ENCODE measurements at regions not wholly inside any gene's neighbourhood (a gene's known extent, or its start where the extent isn't known, plus 50 kb on each side); places are given as distances from the start of the nearest gene placed in this dataset.

DNA sequence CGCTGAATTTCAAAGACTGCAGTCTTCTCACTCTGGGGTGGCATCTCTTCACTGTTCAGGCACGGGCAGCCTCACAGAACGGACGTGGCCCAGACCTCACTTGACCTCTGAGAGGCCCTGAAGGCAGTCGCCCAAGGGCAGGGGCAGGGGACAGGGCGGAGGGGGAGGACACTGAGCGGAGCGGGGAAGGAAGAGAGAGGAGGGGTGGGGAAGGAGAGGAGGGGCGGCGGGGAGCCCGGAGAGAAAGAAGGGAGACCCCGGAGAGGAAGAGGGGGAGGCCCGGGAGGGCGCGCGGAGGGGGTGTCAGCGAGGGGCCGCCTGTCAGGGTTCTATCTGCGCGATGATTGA, 58.7 kb upstream of the COMTD1 start:
- TF ChIP-seq, protein P1, sequence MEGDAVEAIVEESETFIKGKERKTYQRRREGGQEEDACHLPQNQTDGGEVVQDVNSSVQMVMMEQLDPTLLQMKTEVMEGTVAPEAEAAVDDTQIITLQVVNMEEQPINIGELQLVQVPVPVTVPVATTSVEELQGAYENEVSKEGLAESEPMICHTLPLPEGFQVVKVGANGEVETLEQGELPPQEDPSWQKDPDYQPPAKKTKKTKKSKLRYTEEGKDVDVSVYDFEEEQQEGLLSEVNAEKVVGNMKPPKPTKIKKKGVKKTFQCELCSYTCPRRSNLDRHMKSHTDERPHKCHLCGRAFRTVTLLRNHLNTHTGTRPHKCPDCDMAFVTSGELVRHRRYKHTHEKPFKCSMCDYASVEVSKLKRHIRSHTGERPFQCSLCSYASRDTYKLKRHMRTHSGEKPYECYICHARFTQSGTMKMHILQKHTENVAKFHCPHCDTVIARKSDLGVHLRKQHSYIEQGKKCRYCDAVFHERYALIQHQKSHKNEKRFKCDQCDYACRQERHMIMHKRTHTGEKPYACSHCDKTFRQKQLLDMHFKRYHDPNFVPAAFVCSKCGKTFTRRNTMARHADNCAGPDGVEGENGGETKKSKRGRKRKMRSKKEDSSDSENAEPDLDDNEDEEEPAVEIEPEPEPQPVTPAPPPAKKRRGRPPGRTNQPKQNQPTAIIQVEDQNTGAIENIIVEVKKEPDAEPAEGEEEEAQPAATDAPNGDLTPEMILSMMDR (IDR thresholded peaks at IDR 0.05; ENCODE audit: insufficient read depth, low read length, poor library complexity, severe bottlenecking), result no peak
- H3K36me3 ChIP-seq (ENCODE audit: control insufficient read depth, insufficient read depth, low read length), result no peaks in the 10 kb centered on the region
- peak overlapping the region; percentile 50 for H3K4me3 ChIP-seq (replicated peaks; ENCODE audit: low read depth, low read length)
- peaks cover 3% of the 10 kb centered on the region for H3K27me3 ChIP-seq (replicated peaks; ENCODE audit: control insufficient read depth, insufficient read depth, low read length)
- no peak for DNase-seq (ENCODE audit: extremely low read depth, insufficient read length)

DNA sequence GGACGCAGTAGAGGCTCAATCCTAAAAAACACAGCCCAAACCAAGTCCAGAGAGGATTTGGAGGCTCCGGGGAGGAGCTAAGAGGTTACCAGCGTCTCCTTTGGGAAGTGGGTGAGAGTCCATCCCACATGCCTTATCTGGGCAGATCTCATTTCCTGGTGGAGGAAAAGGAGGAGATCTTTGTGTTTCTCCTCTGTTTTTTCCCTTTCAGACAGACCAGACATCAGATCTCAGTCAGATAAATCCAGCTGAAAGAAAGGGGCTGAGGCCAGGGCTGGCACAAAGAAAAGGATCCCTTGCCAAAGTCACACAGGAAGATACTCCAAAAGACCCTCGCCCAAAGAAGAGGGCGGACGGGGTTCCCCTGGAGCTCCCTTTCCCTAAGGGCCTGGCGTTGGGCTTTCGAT, 58.3 kb upstream of the COMTD1 start:
- peaks cover 3% of the 10 kb centered on the region for H3K27me3 ChIP-seq (replicated peaks; ENCODE audit: control insufficient read depth, insufficient read depth, low read length)
- TF ChIP-seq, protein P1 (IDR thresholded peaks at IDR 0.05; ENCODE audit: insufficient read depth, low read length, poor library complexity, severe bottlenecking), result no peak
- no peak overlapping the region for H3K4me3 ChIP-seq (replicated peaks; ENCODE audit: low read depth, low read length)
- no peak for DNase-seq (ENCODE audit: extremely low read depth, insufficient read length)
- H3K36me3 ChIP-seq (ENCODE audit: control insufficient read depth, insufficient read depth, low read length), result no peaks in the 10 kb centered on the region

DNA sequence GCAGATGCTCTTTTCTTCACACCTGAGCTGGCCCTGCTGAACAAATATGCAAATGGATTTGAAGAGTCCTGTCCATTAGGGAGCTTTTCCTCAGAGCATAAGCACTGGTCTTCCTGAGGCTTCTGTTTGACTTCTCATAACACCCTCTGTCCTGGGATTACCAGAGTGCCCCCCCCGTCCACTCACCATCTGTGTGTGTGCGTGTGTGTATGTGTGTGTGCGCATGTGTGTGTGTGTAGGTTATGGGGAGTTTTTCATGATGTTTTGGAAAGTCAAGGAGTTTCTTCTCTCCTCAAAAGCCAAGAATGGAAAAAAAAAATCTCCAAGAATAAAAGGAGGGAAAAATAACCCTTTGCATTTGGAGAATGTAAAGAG, 57.7 kb upstream of the COMTD1 start:
- no peak for DNase-seq (ENCODE audit: extremely low read depth, insufficient read length)
- H3K27me3 ChIP-seq (replicated peaks; ENCODE audit: control insufficient read depth, insufficient read depth, low read length), result peaks cover 3% of the 10 kb centered on the region
- no peak overlapping the region for H3K4me3 ChIP-seq (replicated peaks; ENCODE audit: low read depth, low read length)
- no peaks in the 10 kb centered on the region for H3K36me3 ChIP-seq (ENCODE audit: control insufficient read depth, insufficient read depth, low read length)
- TF ChIP-seq, protein P1 (IDR thresholded peaks at IDR 0.05; ENCODE audit: insufficient read depth, low read length, poor library complexity, severe bottlenecking), result no peak

DNA sequence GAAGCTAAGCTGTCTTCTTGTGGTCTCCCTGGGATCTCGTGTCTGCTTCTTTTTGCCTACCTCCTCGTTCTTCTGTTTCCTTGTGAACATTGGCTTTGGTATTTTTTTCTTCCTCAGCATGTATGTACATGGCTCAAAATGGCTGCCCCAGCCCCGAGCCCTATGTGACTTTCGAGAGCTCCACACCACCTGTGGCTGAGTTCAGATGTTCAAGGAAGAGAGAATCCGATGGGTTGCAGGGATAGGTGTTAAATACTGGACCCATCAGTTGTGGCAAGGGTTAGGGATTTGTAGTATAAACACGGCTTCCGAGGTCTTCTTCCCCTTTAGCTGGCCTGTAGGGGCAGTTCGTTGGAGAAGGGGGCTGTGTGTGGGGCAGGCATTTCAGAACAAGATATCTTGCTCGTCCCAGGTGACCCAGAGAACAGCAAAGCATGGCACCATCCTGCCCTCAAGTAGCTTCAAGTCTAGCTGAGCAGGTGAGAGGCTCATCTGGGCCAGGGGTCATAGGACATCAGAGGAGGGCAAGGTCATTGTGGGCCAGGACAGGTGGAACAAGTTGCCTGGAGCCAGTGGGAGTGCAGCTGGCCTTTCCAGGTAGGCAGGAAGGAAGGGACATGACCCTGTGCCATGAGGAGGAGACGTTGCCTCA, 57.2 kb upstream of the COMTD1 start:
- TF ChIP-seq, protein P1 (IDR thresholded peaks at IDR 0.05; ENCODE audit: insufficient read depth, low read length, poor library complexity, severe bottlenecking), result no peak
- Histone ChIP-seq H3K36me3 (ENCODE audit: control insufficient read depth, insufficient read depth, low read length) (no peaks in the 10 kb centered on the region), H3K4me3 (replicated peaks; ENCODE audit: low read depth, low read length) (no peak overlapping the region), H3K27me3 (replicated peaks; ENCODE audit: control insufficient read depth, insufficient read depth, low read length) (peaks cover 3% of the 10 kb centered on the region)
- DNase-seq (ENCODE audit: extremely low read depth, insufficient read length), result no peak

DNA sequence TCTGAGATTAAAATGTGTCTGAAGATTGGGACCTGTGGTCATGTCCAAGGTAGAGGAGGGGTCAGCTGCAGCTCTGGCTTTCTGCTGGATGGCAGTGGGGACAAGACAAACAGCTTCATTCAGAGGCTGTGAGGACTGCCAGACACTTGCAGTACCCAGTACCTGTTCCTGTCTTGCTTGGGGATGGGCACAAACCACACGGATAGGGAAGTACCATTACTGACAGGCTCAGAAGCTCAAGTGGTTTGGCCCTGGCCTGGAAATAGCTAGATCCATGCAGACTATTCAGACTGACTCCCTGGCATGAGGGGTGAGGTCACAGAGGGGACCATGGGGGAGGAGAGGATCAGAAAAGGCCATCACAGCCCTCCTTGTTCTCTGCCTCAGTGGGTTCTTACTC, 56.0 kb upstream of the COMTD1 start:
- Histone ChIP-seq H3K27me3 (replicated peaks; ENCODE audit: control insufficient read depth, insufficient read depth, low read length) (peaks cover 3% of the 10 kb centered on the region), H3K36me3 (ENCODE audit: control insufficient read depth, insufficient read depth, low read length) (no peaks in the 10 kb centered on the region), H3K4me3 (replicated peaks; ENCODE audit: low read depth, low read length) (no peak overlapping the region)
- TF ChIP-seq, protein P1 (IDR thresholded peaks at IDR 0.05; ENCODE audit: insufficient read depth, low read length, poor library complexity, severe bottlenecking), result no peak
- DNase-seq (ENCODE audit: extremely low read depth, insufficient read length), result no peak

Data from GM06990 (cell line).